ENCODE measurements at regions not wholly inside any gene's neighbourhood (a gene's known extent, or its start where the extent isn't known, plus 50 kb on each side); places are given as distances from the start of the nearest gene placed in this dataset.

GRCh38 chr1:185495898-185496297 lies 178.9 kb upstream of the IVNS1ABP start:
- TF ChIP-seq, protein P1, sequence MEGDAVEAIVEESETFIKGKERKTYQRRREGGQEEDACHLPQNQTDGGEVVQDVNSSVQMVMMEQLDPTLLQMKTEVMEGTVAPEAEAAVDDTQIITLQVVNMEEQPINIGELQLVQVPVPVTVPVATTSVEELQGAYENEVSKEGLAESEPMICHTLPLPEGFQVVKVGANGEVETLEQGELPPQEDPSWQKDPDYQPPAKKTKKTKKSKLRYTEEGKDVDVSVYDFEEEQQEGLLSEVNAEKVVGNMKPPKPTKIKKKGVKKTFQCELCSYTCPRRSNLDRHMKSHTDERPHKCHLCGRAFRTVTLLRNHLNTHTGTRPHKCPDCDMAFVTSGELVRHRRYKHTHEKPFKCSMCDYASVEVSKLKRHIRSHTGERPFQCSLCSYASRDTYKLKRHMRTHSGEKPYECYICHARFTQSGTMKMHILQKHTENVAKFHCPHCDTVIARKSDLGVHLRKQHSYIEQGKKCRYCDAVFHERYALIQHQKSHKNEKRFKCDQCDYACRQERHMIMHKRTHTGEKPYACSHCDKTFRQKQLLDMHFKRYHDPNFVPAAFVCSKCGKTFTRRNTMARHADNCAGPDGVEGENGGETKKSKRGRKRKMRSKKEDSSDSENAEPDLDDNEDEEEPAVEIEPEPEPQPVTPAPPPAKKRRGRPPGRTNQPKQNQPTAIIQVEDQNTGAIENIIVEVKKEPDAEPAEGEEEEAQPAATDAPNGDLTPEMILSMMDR (conservative IDR thresholded peaks at IDR 0.05) = no peak
- TF ChIP-seq ZFX (IDR thresholded peaks at IDR 0.05) = no peak

Measured in C4-2B (cell line).